Neural cell (in vitro differentiated cells): ENCODE measurements at regions not wholly inside any gene's neighbourhood (a gene's known extent, or its start where the extent isn't known, plus 50 kb on each side); places are given as distances from the start of the nearest gene placed in this dataset.

Source experiments
- H2AFZ ChIP-seq: fragments of 200-600, 300-800 bp; sonication (generic), shearing (Covaris generic); 2 replicates; pipeline ENCODE4 v1.6.0; 2014; ENCODE audit warnings: low read depth, mild to moderate bottlenecking, antibody characterized with exemption, low read length, moderate library complexity
- H3F3A ChIP-seq: fragments of 200-600 bp; shearing (Covaris generic); 2 replicates; pipeline ENCODE4 v1.6.1; 2016; ENCODE audit warnings: mild to moderate bottlenecking, moderate library complexity, mixed read lengths, antibody characterized with exemption, low read length; ENCODE audit not compliant: insufficient read depth, poor library complexity, severe bottlenecking
- H3K27ac ChIP-seq: fragments of 200-600, 300-800 bp; sonication (generic), shearing (Covaris generic); 2 replicates; pipeline ENCODE4 v1.5.1; 2014; ENCODE audit warnings: mild to moderate bottlenecking, low read length, moderate library complexity
- H3K27me3 ChIP-seq: fragments of 300-800, 200-600 bp; sonication (generic), shearing (Covaris generic); 2 replicates; pipeline ENCODE4 v1.6.0; 2014; ENCODE audit warnings: mild to moderate bottlenecking, low read depth, low read length, moderate library complexity; ENCODE audit not compliant: insufficient read depth
- H3K36me3 ChIP-seq: fragments of 300-800, 200-600 bp; sonication (generic), shearing (Covaris generic); 2 replicates; pipeline ENCODE4 v1.5.1; 2014; ENCODE audit warnings: mild to moderate bottlenecking, antibody characterized with exemption, low read length, moderate library complexity; ENCODE audit not compliant: insufficient read depth
- H3K4me2 ChIP-seq: fragments of 300-800, 200-600 bp; sonication (generic), shearing (Covaris generic); 2 replicates; pipeline ENCODE4 v1.6.0; 2014; ENCODE audit warnings: mild to moderate bottlenecking, low read length
- H3K4me3 ChIP-seq: fragments of 300-800, 200-600 bp; sonication (generic), shearing (Covaris generic); 2 replicates; pipeline ENCODE4 v1.5.1; 2014; ENCODE audit warnings: mild to moderate bottlenecking, low read length, moderate library complexity
- H3K79me2 ChIP-seq: fragments of 200-600 bp; shearing (Covaris generic); replicated peaks from 2 replicates; pipeline ENCODE4 v1.6.0; 2014; ENCODE audit warnings: mild to moderate bottlenecking, low read length, moderate library complexity; ENCODE audit not compliant: insufficient read depth
- H3K9ac ChIP-seq: fragments of 300-800, 200-600 bp; sonication (generic), shearing (Covaris generic); 2 replicates; pipeline ENCODE4 v1.6.1; 2016; ENCODE audit warnings: mild to moderate bottlenecking, low read length, mixed read lengths
- H3K9me2 ChIP-seq: fragments of 200-600 bp; shearing (Covaris generic); 2 replicates; pipeline ENCODE4 v1.6.1; 2016; ENCODE audit warnings: mild to moderate bottlenecking, low read length, mixed read lengths; ENCODE audit not compliant: insufficient read depth
- H3K9me3 ChIP-seq: fragments of 200-600, 300-800 bp; sonication (generic), shearing (Covaris generic); 2 replicates; pipeline ENCODE4 v1.6.1; 2016; ENCODE audit warnings: mild to moderate bottlenecking, mixed run types, low read length, moderate library complexity, mixed read lengths
- H4K20me1 ChIP-seq: fragments of 200-600 bp; shearing (Covaris generic); 2 replicates; pipeline ENCODE4 v1.6.1; 2016; ENCODE audit warnings: mild to moderate bottlenecking, mixed run types; ENCODE audit not compliant: insufficient read depth
- EP300 ChIP-seq: fragments of 450-650 bp; conservative IDR thresholded peaks from 2 replicates; pipeline ENCODE4 v1.6.1; 2014; ENCODE audit warnings: antibody characterized with exemption, mild to moderate bottlenecking, moderate library complexity; ENCODE audit not compliant: poor library complexity, severe bottlenecking
- EZH2 ChIP-seq: fragments of 200-600, 300-800 bp; shearing (Covaris generic), sonication (generic); IDR thresholded peaks from 2 replicates; pipeline ENCODE4 v1.6.1; 2014; ENCODE audit warnings: antibody characterized with exemption, low read length, borderline replicate concordance, mild to moderate bottlenecking; ENCODE audit not compliant: insufficient read depth, poor library complexity, severe bottlenecking
- MXI1 ChIP-seq: fragments of 450-650 bp; conservative IDR thresholded peaks from 2 replicates; pipeline ENCODE4 v1.6.1; 2014; ENCODE audit warnings: antibody characterized with exemption, mild to moderate bottlenecking; ENCODE audit not compliant: poor library complexity, severe bottlenecking
- POLR2AphosphoS5 ChIP-seq: IDR thresholded peaks from 2 replicates; pipeline ENCODE4 v1.6.1; 2012
- RAD21 ChIP-seq: fragments of 450-650 bp; conservative IDR thresholded peaks from 2 replicates; pipeline ENCODE4 v1.6.1; 2014; ENCODE audit warnings: antibody characterized with exemption, mild to moderate bottlenecking, moderate library complexity
- SMC3 ChIP-seq: fragments of 450-650 bp; conservative IDR thresholded peaks from 2 replicates; pipeline ENCODE4 v1.6.1; 2014; ENCODE audit warnings: antibody characterized with exemption, mild to moderate bottlenecking, moderate library complexity; ENCODE audit not compliant: poor library complexity
- TAF1 ChIP-seq: IDR thresholded peaks from 2 replicates; pipeline ENCODE4 v1.6.1; 2012; ENCODE audit warnings: low read depth
- TF ChIP-seq, protein P1 (sequence below): fragments of 450-650 bp; IDR thresholded peaks from 2 replicates; pipeline ENCODE4 v1.5.1; 2014; ENCODE audit warnings: antibody characterized with exemption, mild to moderate bottlenecking, moderate library complexity; ENCODE audit not compliant: poor library complexity, severe bottlenecking
- TF ChIP-seq, protein P2 (sequence below): IDR thresholded peaks from 2 replicates; pipeline ENCODE4 v1.6.1; 2012; ENCODE audit warnings: borderline replicate concordance

DNA sequence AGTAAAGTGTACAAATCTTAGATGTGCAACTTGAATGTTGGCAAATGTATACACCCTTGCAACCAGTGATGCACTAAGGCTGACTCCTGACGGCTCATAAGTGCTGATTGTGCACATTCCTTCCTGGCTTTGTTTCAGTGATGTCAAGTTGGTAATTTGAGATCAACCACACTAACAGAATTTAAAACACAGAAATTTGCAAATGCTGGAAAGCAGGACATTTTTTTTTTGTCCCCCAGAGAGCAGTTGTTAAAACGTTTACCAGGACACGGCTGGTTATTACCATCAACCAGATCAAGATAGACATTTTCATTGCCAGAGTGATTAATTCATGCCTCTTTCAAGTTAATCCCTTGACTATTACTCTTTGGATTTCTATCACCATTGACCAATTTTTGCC is 735.6 kb downstream of the RFPL4B start:
- no peak overlapping the region for H3K9ac ChIP-seq
- H3K9me3 ChIP-seq, result no peaks in the 10 kb centered on the region
- no peaks in the 10 kb centered on the region for H3K79me2 ChIP-seq
- H3K4me3 ChIP-seq, result no peak overlapping the region
- H3K9me2 ChIP-seq, result no peaks in the 10 kb centered on the region
- TF ChIP-seq MXI1, result no peak
- TF ChIP-seq POLR2AphosphoS5, result no peak
- TF ChIP-seq, protein P1, sequence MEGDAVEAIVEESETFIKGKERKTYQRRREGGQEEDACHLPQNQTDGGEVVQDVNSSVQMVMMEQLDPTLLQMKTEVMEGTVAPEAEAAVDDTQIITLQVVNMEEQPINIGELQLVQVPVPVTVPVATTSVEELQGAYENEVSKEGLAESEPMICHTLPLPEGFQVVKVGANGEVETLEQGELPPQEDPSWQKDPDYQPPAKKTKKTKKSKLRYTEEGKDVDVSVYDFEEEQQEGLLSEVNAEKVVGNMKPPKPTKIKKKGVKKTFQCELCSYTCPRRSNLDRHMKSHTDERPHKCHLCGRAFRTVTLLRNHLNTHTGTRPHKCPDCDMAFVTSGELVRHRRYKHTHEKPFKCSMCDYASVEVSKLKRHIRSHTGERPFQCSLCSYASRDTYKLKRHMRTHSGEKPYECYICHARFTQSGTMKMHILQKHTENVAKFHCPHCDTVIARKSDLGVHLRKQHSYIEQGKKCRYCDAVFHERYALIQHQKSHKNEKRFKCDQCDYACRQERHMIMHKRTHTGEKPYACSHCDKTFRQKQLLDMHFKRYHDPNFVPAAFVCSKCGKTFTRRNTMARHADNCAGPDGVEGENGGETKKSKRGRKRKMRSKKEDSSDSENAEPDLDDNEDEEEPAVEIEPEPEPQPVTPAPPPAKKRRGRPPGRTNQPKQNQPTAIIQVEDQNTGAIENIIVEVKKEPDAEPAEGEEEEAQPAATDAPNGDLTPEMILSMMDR, result no peak
- H3K27ac ChIP-seq, result no peak overlapping the region
- H3K4me2 ChIP-seq, result no peak overlapping the region
- H3K27me3 ChIP-seq, result no peaks in the 10 kb centered on the region
- H2AFZ ChIP-seq, result no peak overlapping the region
- no peaks in the 10 kb centered on the region for H4K20me1 ChIP-seq
- H3K36me3 ChIP-seq, result no peaks in the 10 kb centered on the region
- H3F3A ChIP-seq, result no peaks in the 10 kb centered on the region

DNA sequence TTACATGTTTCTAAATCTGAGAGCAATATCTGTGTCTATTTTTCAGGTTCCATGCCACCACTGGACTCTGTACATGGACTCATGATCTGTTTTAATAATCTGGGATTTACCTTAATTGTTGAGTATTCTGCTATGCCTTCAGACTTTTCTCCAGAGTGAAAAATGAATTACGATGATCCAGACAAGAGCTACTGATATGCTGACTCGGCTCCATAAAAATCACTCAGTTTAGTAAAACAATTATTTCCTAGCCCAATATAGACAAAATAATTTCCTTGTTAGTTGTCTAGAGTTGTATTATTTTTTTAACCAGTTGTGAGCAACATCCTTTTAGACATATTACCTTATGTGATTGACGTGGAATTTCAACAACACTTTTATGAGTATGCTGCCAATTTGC is 736.8 kb downstream of the RFPL4B start:
- Histone ChIP-seq H3K9me3 (no peaks in the 10 kb centered on the region), H4K20me1 (no peaks in the 10 kb centered on the region), H3K27me3 (no peaks in the 10 kb centered on the region), H3K9ac (no peak overlapping the region), H3F3A (no peaks in the 10 kb centered on the region), H3K79me2 (no peaks in the 10 kb centered on the region), H3K9me2 (no peaks in the 10 kb centered on the region), H2AFZ (no peak overlapping the region), H3K36me3 (no peaks in the 10 kb centered on the region), H3K4me2 (no peak overlapping the region), H3K4me3 (no peak overlapping the region), H3K27ac (no peak overlapping the region)
- TF ChIP-seq, protein P2, sequence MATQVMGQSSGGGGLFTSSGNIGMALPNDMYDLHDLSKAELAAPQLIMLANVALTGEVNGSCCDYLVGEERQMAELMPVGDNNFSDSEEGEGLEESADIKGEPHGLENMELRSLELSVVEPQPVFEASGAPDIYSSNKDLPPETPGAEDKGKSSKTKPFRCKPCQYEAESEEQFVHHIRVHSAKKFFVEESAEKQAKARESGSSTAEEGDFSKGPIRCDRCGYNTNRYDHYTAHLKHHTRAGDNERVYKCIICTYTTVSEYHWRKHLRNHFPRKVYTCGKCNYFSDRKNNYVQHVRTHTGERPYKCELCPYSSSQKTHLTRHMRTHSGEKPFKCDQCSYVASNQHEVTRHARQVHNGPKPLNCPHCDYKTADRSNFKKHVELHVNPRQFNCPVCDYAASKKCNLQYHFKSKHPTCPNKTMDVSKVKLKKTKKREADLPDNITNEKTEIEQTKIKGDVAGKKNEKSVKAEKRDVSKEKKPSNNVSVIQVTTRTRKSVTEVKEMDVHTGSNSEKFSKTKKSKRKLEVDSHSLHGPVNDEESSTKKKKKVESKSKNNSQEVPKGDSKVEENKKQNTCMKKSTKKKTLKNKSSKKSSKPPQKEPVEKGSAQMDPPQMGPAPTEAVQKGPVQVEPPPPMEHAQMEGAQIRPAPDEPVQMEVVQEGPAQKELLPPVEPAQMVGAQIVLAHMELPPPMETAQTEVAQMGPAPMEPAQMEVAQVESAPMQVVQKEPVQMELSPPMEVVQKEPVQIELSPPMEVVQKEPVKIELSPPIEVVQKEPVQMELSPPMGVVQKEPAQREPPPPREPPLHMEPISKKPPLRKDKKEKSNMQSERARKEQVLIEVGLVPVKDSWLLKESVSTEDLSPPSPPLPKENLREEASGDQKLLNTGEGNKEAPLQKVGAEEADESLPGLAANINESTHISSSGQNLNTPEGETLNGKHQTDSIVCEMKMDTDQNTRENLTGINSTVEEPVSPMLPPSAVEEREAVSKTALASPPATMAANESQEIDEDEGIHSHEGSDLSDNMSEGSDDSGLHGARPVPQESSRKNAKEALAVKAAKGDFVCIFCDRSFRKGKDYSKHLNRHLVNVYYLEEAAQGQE, result no peak
- TF ChIP-seq TAF1 (no peak), RAD21 (no peak), SMC3 (no peak), POLR2AphosphoS5 (no peak), MXI1 (no peak), EZH2 (no peak), EP300 (no peak)
- TF ChIP-seq, protein P1, result no peak
